H9 (cell line): ENCODE measurements at regions not wholly inside any gene's neighbourhood (a gene's known extent, or its start where the extent isn't known, plus 50 kb on each side); places are given as distances from the start of the nearest gene placed in this dataset.

Source experiments
- DNase-seq: peaks from one replicate; pipeline ENCODE4 v3.0.0-alpha.2; 2017
- H2AFZ ChIP-seq: one replicate; pipeline ENCODE4 v1.6.1; 2013; ENCODE audit warnings: mild to moderate bottlenecking, low read length, control low read depth, moderate library complexity
- H2AK5ac ChIP-seq: 2 replicates; pipeline ENCODE4 v1.6.1; 2013; ENCODE audit warnings: low read length, control low read depth, mixed read lengths; ENCODE audit not compliant: insufficient read length
- H2BK120ac ChIP-seq: one replicate; pipeline ENCODE4 v1.6.1; 2013; ENCODE audit warnings: low read depth, mild to moderate bottlenecking, low read length, control low read depth, inconsistent platforms; ENCODE audit not compliant: poor library complexity, severe bottlenecking
- H2BK12ac ChIP-seq: 2 replicates; pipeline ENCODE4 v1.6.1; 2013; ENCODE audit warnings: low read length, control low read depth, mixed read lengths, low read depth; ENCODE audit not compliant: insufficient read length
- H2BK15ac ChIP-seq: 2 replicates; pipeline ENCODE4 v1.6.1; 2013; ENCODE audit warnings: low read depth, low read length, control low read depth
- H2BK20ac ChIP-seq: one replicate; pipeline ENCODE4 v1.6.1; 2013; ENCODE audit warnings: low read depth, mild to moderate bottlenecking, low read length, control low read depth, inconsistent platforms; ENCODE audit not compliant: poor library complexity, severe bottlenecking
- H2BK5ac ChIP-seq: 2 replicates; pipeline ENCODE4 v1.6.1; 2013; ENCODE audit warnings: low read length, control low read depth, mixed read lengths; ENCODE audit not compliant: insufficient read length
- H3K14ac ChIP-seq: 2 replicates; pipeline ENCODE4 v1.6.1; 2013; ENCODE audit warnings: low read length, control low read depth; ENCODE audit not compliant: insufficient read depth
- H3K18ac ChIP-seq: 2 replicates; pipeline ENCODE4 v1.6.1; 2013; ENCODE audit warnings: low read depth, mild to moderate bottlenecking, mixed read lengths, low read length, control low read depth; ENCODE audit not compliant: insufficient read length
- H3K23ac ChIP-seq: 2 replicates; pipeline ENCODE4 v1.6.1; 2013; ENCODE audit warnings: low read length, control low read depth, mixed read lengths, low read depth; ENCODE audit not compliant: insufficient read length
- H3K23me2 ChIP-seq: 2 replicates; pipeline ENCODE4 v1.6.1; 2013; ENCODE audit warnings: low read depth, mild to moderate bottlenecking, mixed read lengths, low read length, control low read depth; ENCODE audit not compliant: insufficient read length, poor library complexity, severe bottlenecking
- H3K27ac ChIP-seq: 2 replicates; pipeline ENCODE4 v1.5.1; 2013; ENCODE audit warnings: low read length, control low read depth, mixed read lengths, low read depth; ENCODE audit not compliant: insufficient read length
- H3K27me3 ChIP-seq: 2 replicates; pipeline ENCODE4 v1.6.1; 2013; ENCODE audit warnings: low read length, control low read depth, inconsistent platforms; ENCODE audit not compliant: insufficient read depth
- H3K4ac ChIP-seq: 2 replicates; pipeline ENCODE4 v1.6.1; 2013; ENCODE audit warnings: low read depth, mild to moderate bottlenecking, control low read depth, inconsistent platforms, low read length, moderate library complexity
- H3K4me1 ChIP-seq: 2 replicates; pipeline ENCODE4 v1.6.1; 2013; ENCODE audit warnings: low read length, control low read depth, inconsistent platforms; ENCODE audit not compliant: insufficient read depth
- H3K4me2 ChIP-seq: 2 replicates; pipeline ENCODE4 v1.6.1; 2013; ENCODE audit warnings: low read length, control low read depth, mixed read lengths; ENCODE audit not compliant: insufficient read length, insufficient read depth
- H3K56ac ChIP-seq: 2 replicates; pipeline ENCODE4 v1.6.1; 2013; ENCODE audit warnings: low read depth, mild to moderate bottlenecking, mixed read lengths, low read length, control low read depth; ENCODE audit not compliant: insufficient read length
- H3K79me1 ChIP-seq: 2 replicates; pipeline ENCODE4 v1.6.1; 2013; ENCODE audit warnings: low read depth, mild to moderate bottlenecking, moderate library complexity, low read length, control low read depth, inconsistent platforms; ENCODE audit not compliant: insufficient read depth, poor library complexity, severe bottlenecking
- H3K79me2 ChIP-seq: 2 replicates; pipeline ENCODE4 v1.6.1; 2013; ENCODE audit warnings: low read length, control low read depth, inconsistent platforms; ENCODE audit not compliant: insufficient read depth
- H3K9ac ChIP-seq: 2 replicates; pipeline ENCODE4 v1.6.1; 2013; ENCODE audit warnings: low read length, control low read depth, mixed read lengths; ENCODE audit not compliant: insufficient read length; ENCODE audit errors: extremely low read depth
- H3K9me3 ChIP-seq: one replicate; pipeline ENCODE4 v1.6.1; 2013; ENCODE audit warnings: low read depth, low read length, inconsistent platforms; ENCODE audit not compliant: control insufficient read depth
- H3T11ph ChIP-seq: one replicate; pipeline ENCODE4 v1.6.1; 2013; ENCODE audit warnings: mild to moderate bottlenecking, low read length, control low read depth, inconsistent platforms
- H4K20me1 ChIP-seq: one replicate; pipeline ENCODE4 v1.6.1; 2013; ENCODE audit not compliant: control insufficient read depth, insufficient read length, insufficient read depth
- H4K5ac ChIP-seq: 2 replicates; pipeline ENCODE4 v1.6.1; 2013; ENCODE audit warnings: low read depth, mild to moderate bottlenecking, mixed read lengths, low read length, control low read depth; ENCODE audit not compliant: insufficient read length
- H4K8ac ChIP-seq: replicated peaks from 2 replicates; pipeline ENCODE4 v1.6.1; 2013; ENCODE audit warnings: low read length, control low read depth, mixed read lengths, low read depth; ENCODE audit not compliant: insufficient read length
- H4K91ac ChIP-seq: 2 replicates; pipeline ENCODE4 v1.6.1; 2013; ENCODE audit warnings: low read depth, mild to moderate bottlenecking, moderate library complexity, mixed read lengths, low read length, control low read depth; ENCODE audit not compliant: insufficient read length
- H3K27ac Mint-ChIP-seq, 3 experiments: 2 replicates in 2 of 3; 3 replicates in 1 of 3; pipeline ENCODE4 v1.8.0; 2020 to 2021; ENCODE audit warnings: mixed read lengths in 3 of 3, mild to moderate bottlenecking in 1 of 3, moderate library complexity in 1 of 3
- H3K27me3 Mint-ChIP-seq: 2 replicates; pipeline ENCODE4 v1.8.0; 2021; ENCODE audit warnings: low read depth, mild to moderate bottlenecking, moderate library complexity, mixed read lengths
- H3K36me3 Mint-ChIP-seq, 3 experiments: 2 replicates in 2 of 3; 3 replicates in 1 of 3; pipeline ENCODE4 v1.8.0; 2020 to 2021; ENCODE audit warnings: low read depth in 3 of 3, mixed read lengths in 3 of 3; ENCODE audit not compliant: insufficient read depth in 1 of 3
- H3K4me1 Mint-ChIP-seq, 2 experiments: 2 replicates each; pipeline ENCODE4 v1.8.0; 2020; ENCODE audit warnings: mixed read lengths in 2 of 2
- H3K4me3 Mint-ChIP-seq, 2 experiments: 2 replicates in 1 of 2; 3 replicates in 1 of 2; pipeline ENCODE4 v1.8.0; 2020 to 2021; ENCODE audit warnings: mild to moderate bottlenecking in 2 of 2, mixed read lengths in 2 of 2, moderate library complexity in 1 of 2
- H3K9me3 Mint-ChIP-seq, 2 experiments: 2 replicates in 1 of 2; 3 replicates in 1 of 2; pipeline ENCODE4 v1.8.0; 2020; ENCODE audit warnings: mild to moderate bottlenecking in 2 of 2, mixed read lengths in 2 of 2, moderate library complexity in 1 of 2
- WGBS: extraction: QIAGEN DNeasy Blood & Tissue Kit; methylation state at CpG from one replicate; pipeline ENCODE4 v1.1.7; 2013; ENCODE audit warnings: missing lambda C conversion rate, low lambda C conversion rate, mixed read lengths; ENCODE audit not compliant: insufficient read length; ENCODE audit errors: extremely low coverage; 5-methylcytosine and 5-hydroxymethylcytosine counted together
- TF ChIP-seq, protein P1 (sequence below): fragments of 200-600 bp; sonication (generic); conservative IDR thresholded peaks from 3 replicates; pipeline ENCODE4 v1.8.0; 2021; ENCODE audit warnings: antibody characterized with exemption, mild to moderate bottlenecking

DNA sequence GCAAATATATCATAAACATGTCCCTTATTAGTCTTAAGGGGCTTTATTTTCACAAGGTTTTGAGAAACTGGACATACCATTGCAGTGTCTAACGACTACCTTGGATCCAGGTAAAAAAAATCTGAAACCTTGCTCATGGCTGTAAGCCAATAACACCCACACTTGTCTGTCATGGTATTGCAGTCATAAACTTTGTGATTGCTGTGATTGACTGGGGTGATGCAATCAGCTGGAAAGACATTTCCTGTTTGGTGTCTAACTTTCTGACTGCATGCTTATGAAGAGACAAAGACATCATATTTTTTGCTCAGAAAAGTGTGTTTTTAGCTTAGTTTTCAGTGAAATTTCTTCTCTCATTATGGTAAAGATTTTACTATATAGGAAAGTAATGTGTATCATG, 635.0 kb downstream of the TSN start:
- Mint-ChIP-seq H3K4me1 (no peaks in the 10 kb centered on the region), H3K4me3 (no peak overlapping the region), H3K27ac (no peak overlapping the region), H3K9me3 (peaks cover 4 to 8% of the 10 kb centered on the region in 2 experiments; a peak in 4 of 5 replicates), H3K27me3 (no peaks in the 10 kb centered on the region; the same call in 1 of the 2 replicates), H3K36me3 (peaks cover 0 to 5% (median 3%) of the 10 kb centered on the region in 3 experiments; a peak in 3 of 7 replicates)
- DNase-seq: no peak
- H3K27ac ChIP-seq: no peak overlapping the region
- H4K5ac ChIP-seq: no peak overlapping the region
- no peaks in the 10 kb centered on the region for H3K9me3 ChIP-seq
- H2BK5ac ChIP-seq: no peak overlapping the region
- H3K4ac ChIP-seq: no peak overlapping the region
- no peak overlapping the region for H3K18ac ChIP-seq
- no peak overlapping the region for H2BK120ac ChIP-seq
- no peak overlapping the region for H2BK12ac ChIP-seq
- H4K91ac ChIP-seq: no peak overlapping the region
- H4K8ac ChIP-seq: no peak overlapping the region
- no peak overlapping the region for H3K56ac ChIP-seq
- H2AK5ac ChIP-seq: no peak overlapping the region
- no peak overlapping the region for H2AFZ ChIP-seq
- no peak overlapping the region for H3K14ac ChIP-seq
- H3K4me1 ChIP-seq: no peaks in the 10 kb centered on the region
- no peak overlapping the region for H3K9ac ChIP-seq
- no peak overlapping the region for H2BK20ac ChIP-seq
- no peaks in the 10 kb centered on the region for H4K20me1 ChIP-seq
- no peak overlapping the region for H3T11ph ChIP-seq
- TF ChIP-seq, protein P1, sequence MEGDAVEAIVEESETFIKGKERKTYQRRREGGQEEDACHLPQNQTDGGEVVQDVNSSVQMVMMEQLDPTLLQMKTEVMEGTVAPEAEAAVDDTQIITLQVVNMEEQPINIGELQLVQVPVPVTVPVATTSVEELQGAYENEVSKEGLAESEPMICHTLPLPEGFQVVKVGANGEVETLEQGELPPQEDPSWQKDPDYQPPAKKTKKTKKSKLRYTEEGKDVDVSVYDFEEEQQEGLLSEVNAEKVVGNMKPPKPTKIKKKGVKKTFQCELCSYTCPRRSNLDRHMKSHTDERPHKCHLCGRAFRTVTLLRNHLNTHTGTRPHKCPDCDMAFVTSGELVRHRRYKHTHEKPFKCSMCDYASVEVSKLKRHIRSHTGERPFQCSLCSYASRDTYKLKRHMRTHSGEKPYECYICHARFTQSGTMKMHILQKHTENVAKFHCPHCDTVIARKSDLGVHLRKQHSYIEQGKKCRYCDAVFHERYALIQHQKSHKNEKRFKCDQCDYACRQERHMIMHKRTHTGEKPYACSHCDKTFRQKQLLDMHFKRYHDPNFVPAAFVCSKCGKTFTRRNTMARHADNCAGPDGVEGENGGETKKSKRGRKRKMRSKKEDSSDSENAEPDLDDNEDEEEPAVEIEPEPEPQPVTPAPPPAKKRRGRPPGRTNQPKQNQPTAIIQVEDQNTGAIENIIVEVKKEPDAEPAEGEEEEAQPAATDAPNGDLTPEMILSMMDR: no peak
- no CpG with 5 or more reads among the region's 1 CpG for WGBS
- no peaks in the 10 kb centered on the region for H3K79me2 ChIP-seq
- no peak overlapping the region for H3K23ac ChIP-seq
- H3K4me2 ChIP-seq: no peak overlapping the region
- no peak overlapping the region for H2BK15ac ChIP-seq
- no peaks in the 10 kb centered on the region for H3K27me3 ChIP-seq
- H3K79me1 ChIP-seq: no peaks in the 10 kb centered on the region
- no peaks in the 10 kb centered on the region for H3K23me2 ChIP-seq
